Ishikawa (cell line): ENCODE measurements at regions not wholly inside any gene's neighbourhood (a gene's known extent, or its start where the extent isn't known, plus 50 kb on each side); places are given as distances from the start of the nearest gene placed in this dataset.

Experiments
- EP300 ChIP-seq: IDR thresholded peaks from 2 replicates; pipeline ENCODE4 v1.6.1; 2012; ENCODE audit warnings: borderline replicate concordance
- TF ChIP-seq, protein P1 (sequence below): IDR thresholded peaks from 2 replicates; pipeline ENCODE4 v1.6.1; 2012

DNA sequence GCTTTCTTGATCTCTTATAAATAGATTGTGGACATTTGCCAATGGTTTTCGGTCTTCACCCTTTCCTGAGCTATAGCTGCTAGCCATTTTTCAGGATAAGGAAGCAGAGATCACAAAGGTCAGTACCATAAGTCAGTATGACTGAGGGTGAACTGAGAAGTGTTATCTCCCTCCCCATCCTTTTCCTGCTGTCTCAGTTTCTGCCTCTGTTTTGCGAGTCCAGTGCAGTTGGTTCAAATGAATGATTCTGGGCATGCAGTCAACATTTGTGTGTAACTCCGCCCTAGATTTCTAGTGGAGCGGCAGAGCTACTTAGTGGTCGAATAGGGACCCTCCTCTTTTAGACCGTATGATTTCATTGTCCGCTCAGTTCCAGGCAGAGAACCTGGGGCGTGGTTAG, 460.8 kb upstream of the ARGLU1 start:
- TF ChIP-seq EP300 = no peak
- TF ChIP-seq, protein P1, sequence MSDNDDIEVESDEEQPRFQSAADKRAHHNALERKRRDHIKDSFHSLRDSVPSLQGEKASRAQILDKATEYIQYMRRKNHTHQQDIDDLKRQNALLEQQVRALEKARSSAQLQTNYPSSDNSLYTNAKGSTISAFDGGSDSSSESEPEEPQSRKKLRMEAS = no peak
